Prostate gland (tissue), 2 donors: ENCODE measurements at regions not wholly inside any gene's neighbourhood (a gene's known extent, or its start where the extent isn't known, plus 50 kb on each side); places are given as distances from the start of the nearest gene placed in this dataset.

Source experiments
- DNase-seq: peaks from one replicate; pipeline ENCODE4 v3.0.0-alpha.2; 2019; ENCODE audit warnings: low spot score
- H3K27ac ChIP-seq, 2 donors: fragments of 200-600 bp; sonication (generic); 2 replicates each; pipeline ENCODE4 v1.5.1; 2017 to 2019
- H3K27me3 ChIP-seq: fragments of 200-600 bp; sonication (generic); replicated peaks from 2 replicates; pipeline ENCODE4 v1.5.1; 2019; ENCODE audit not compliant: insufficient read depth
- H3K36me3 ChIP-seq, 2 donors: fragments of 200-600 bp; sonication (generic); 1 replicate in 1 of 2; 2 replicates in 1 of 2; pipeline versions ENCODE4 v1.5.1 to v1.8.1; 2017 to 2019
- H3K4me1 ChIP-seq: fragments of 200-600 bp; sonication (generic); replicated peaks from 2 replicates; pipeline ENCODE4 v1.5.1; 2019
- H3K4me3 ChIP-seq, 2 donors: fragments of 200-600 bp; sonication (generic); 2 replicates each; pipeline ENCODE4 v1.5.1; 2017 to 2019
- H3K9me3 ChIP-seq: fragments of 200-600 bp; sonication (generic); 2 replicates; pipeline ENCODE4 v1.5.1; 2017
- CTCF ChIP-seq, 4 experiments: fragments of 200-600 bp in 2 of 4; fragments of 450-650 bp in 2 of 4; sonication (generic) in 2 of 4; IDR thresholded peaks; 1 replicate in 3 of 4; 2 replicates in 1 of 4; pipeline ENCODE4 v1.5.1; 2016 to 2019; ENCODE audit warnings: antibody characterized with exemption in 4 of 4, mild to moderate bottlenecking in 2 of 4, moderate library complexity in 2 of 4
- POLR2A ChIP-seq: fragments of 450-650 bp; IDR thresholded peaks from one replicate; pipeline ENCODE4 v1.6.1; 2016; ENCODE audit warnings: antibody characterized with exemption, mild to moderate bottlenecking
- POLR2AphosphoS5 ChIP-seq: sonication (generic); formaldehyde crosslinking; IDR thresholded peaks from one replicate; pipeline ENCODE4 v1.6.1; 2017; ENCODE audit warnings: antibody characterized with exemption
- WGBS: methylation state at CpG from one replicate; pipeline ENCODE4 v1.1.5; 2018; 5-methylcytosine and 5-hydroxymethylcytosine counted together
- intact Hi-C: fragments of 100-400 bp; cut with DNase I; formaldehyde crosslinking; loops from one replicate; pipeline ENCODE4 v1.14.2; 2022

GRCh38 chr4:185945906-185946305, 123.0 kb upstream of the TLR3 start:
- 85% methylated on average over 3 of the region's 3 CpGs for WGBS
- TF ChIP-seq POLR2A: no peak
- no peak for TF ChIP-seq CTCF (IDR thresholded peaks at IDR 0.05)
- no peak for TF ChIP-seq POLR2AphosphoS5
- intact Hi-C loops: no loop called here

GRCh38 chr4:185950891-185951290, 118.1 kb upstream of the TLR3 start:
- no peak for DNase-seq
- WGBS: 64% methylated on average over 5 of the region's 5 CpGs
- H3K36me3 ChIP-seq: no peaks in the 10 kb centered on the region
- no peaks in the 10 kb centered on the region for H3K9me3 ChIP-seq
- intact Hi-C loops: no loop called here
- H3K4me3 ChIP-seq: no peak overlapping the region
- H3K27me3 ChIP-seq: no peaks in the 10 kb centered on the region
- no peak for TF ChIP-seq CTCF (IDR thresholded peaks at IDR 0.05)
- TF ChIP-seq POLR2AphosphoS5: no peak
- no peak for TF ChIP-seq POLR2A
- H3K27ac ChIP-seq: no peak overlapping the region
- no peaks in the 10 kb centered on the region for H3K4me1 ChIP-seq

More at GRCh38 chr4:185945906-185946305, 123.0 kb upstream of the TLR3 start:
- no peaks in the 10 kb centered on the region for H3K36me3 ChIP-seq
- H3K9me3 ChIP-seq: no peaks in the 10 kb centered on the region
- no peaks in the 10 kb centered on the region for H3K4me1 ChIP-seq
- H3K27ac ChIP-seq: no peak overlapping the region
- DNase-seq: no peak
- no peaks in the 10 kb centered on the region for H3K27me3 ChIP-seq
- H3K4me3 ChIP-seq: no peak overlapping the region

- Histone ChIP-seq H3K4me1 (no peaks in the 10 kb centered on the region), H3K36me3 (no peaks in the 10 kb centered on the region), H3K27me3 (no peaks in the 10 kb centered on the region), H3K9me3 (no peaks in the 10 kb centered on the region), H3K4me3 (no peak overlapping the region), H3K27ac (no peak overlapping the region)
- intact Hi-C loops: no loop called here
- WGBS: 86% methylated on average over 7 of the region's 7 CpGs
- no peak for DNase-seq
- no peak for TF ChIP-seq POLR2AphosphoS5
- TF ChIP-seq CTCF (IDR thresholded peaks at IDR 0.05): no peak
Measured at GRCh38 chr4:185955151-185955770, 113.7 kb upstream of the TLR3 start.

- H3K27me3 ChIP-seq: no peaks in the 10 kb centered on the region
- no peaks in the 10 kb centered on the region for H3K36me3 ChIP-seq
- H3K27ac ChIP-seq: no peak overlapping the region
- H3K4me1 ChIP-seq: no peaks in the 10 kb centered on the region
- intact Hi-C loops: no loop called here
- 15% methylated on average over 15 of the region's 15 CpGs for WGBS
- H3K9me3 ChIP-seq: no peaks in the 10 kb centered on the region
- H3K4me3 ChIP-seq: no peak overlapping the region
- peak; percentile 16 for DNase-seq
- TF ChIP-seq CTCF (IDR thresholded peaks at IDR 0.05) (no peak), POLR2AphosphoS5 (no peak), POLR2A (no peak)
Measured at GRCh38 chr4:185955826-185956543, 113.0 kb upstream of the TLR3 start.

GRCh38 chr4:185956544-185956940, 112.4 kb upstream of the TLR3 start:
- intact Hi-C loops: no loop called here
- Histone ChIP-seq H3K27me3 (no peaks in the 10 kb centered on the region), H3K36me3 (no peaks in the 10 kb centered on the region), H3K4me1 (no peaks in the 10 kb centered on the region), H3K4me3 (no peak overlapping the region), H3K9me3 (no peaks in the 10 kb centered on the region), H3K27ac (no peak overlapping the region)
- WGBS: 30% methylated on average over 4 of the region's 4 CpGs
- TF ChIP-seq POLR2A (no peak), CTCF (IDR thresholded peaks at IDR 0.05) (no peak), POLR2AphosphoS5 (no peak)
- no peak for DNase-seq
